Neural cell (in vitro differentiated cells): ENCODE measurements at regions not wholly inside any gene's neighbourhood (a gene's known extent, or its start where the extent isn't known, plus 50 kb on each side); places are given as distances from the start of the nearest gene placed in this dataset.

Source experiments
- H2AFZ ChIP-seq: fragments of 200-600, 300-800 bp; sonication (generic), shearing (Covaris generic); 2 replicates; pipeline ENCODE4 v1.6.0; 2014; ENCODE audit warnings: low read depth, mild to moderate bottlenecking, antibody characterized with exemption, low read length, moderate library complexity
- H3F3A ChIP-seq: fragments of 200-600 bp; shearing (Covaris generic); 2 replicates; pipeline ENCODE4 v1.6.1; 2016; ENCODE audit warnings: mild to moderate bottlenecking, moderate library complexity, mixed read lengths, antibody characterized with exemption, low read length; ENCODE audit not compliant: insufficient read depth, poor library complexity, severe bottlenecking
- H3K27ac ChIP-seq: fragments of 200-600, 300-800 bp; sonication (generic), shearing (Covaris generic); 2 replicates; pipeline ENCODE4 v1.5.1; 2014; ENCODE audit warnings: mild to moderate bottlenecking, low read length, moderate library complexity
- H3K27me3 ChIP-seq: fragments of 300-800, 200-600 bp; sonication (generic), shearing (Covaris generic); 2 replicates; pipeline ENCODE4 v1.6.0; 2014; ENCODE audit warnings: mild to moderate bottlenecking, low read depth, low read length, moderate library complexity; ENCODE audit not compliant: insufficient read depth
- H3K36me3 ChIP-seq: fragments of 300-800, 200-600 bp; sonication (generic), shearing (Covaris generic); 2 replicates; pipeline ENCODE4 v1.5.1; 2014; ENCODE audit warnings: mild to moderate bottlenecking, antibody characterized with exemption, low read length, moderate library complexity; ENCODE audit not compliant: insufficient read depth
- H3K4me2 ChIP-seq: fragments of 300-800, 200-600 bp; sonication (generic), shearing (Covaris generic); 2 replicates; pipeline ENCODE4 v1.6.0; 2014; ENCODE audit warnings: mild to moderate bottlenecking, low read length
- H3K4me3 ChIP-seq: fragments of 300-800, 200-600 bp; sonication (generic), shearing (Covaris generic); 2 replicates; pipeline ENCODE4 v1.5.1; 2014; ENCODE audit warnings: mild to moderate bottlenecking, low read length, moderate library complexity
- H3K79me2 ChIP-seq: fragments of 200-600 bp; shearing (Covaris generic); replicated peaks from 2 replicates; pipeline ENCODE4 v1.6.0; 2014; ENCODE audit warnings: mild to moderate bottlenecking, low read length, moderate library complexity; ENCODE audit not compliant: insufficient read depth
- H3K9ac ChIP-seq: fragments of 300-800, 200-600 bp; sonication (generic), shearing (Covaris generic); 2 replicates; pipeline ENCODE4 v1.6.1; 2016; ENCODE audit warnings: mild to moderate bottlenecking, low read length, mixed read lengths
- H3K9me2 ChIP-seq: fragments of 200-600 bp; shearing (Covaris generic); 2 replicates; pipeline ENCODE4 v1.6.1; 2016; ENCODE audit warnings: mild to moderate bottlenecking, low read length, mixed read lengths; ENCODE audit not compliant: insufficient read depth
- H3K9me3 ChIP-seq: fragments of 200-600, 300-800 bp; sonication (generic), shearing (Covaris generic); 2 replicates; pipeline ENCODE4 v1.6.1; 2016; ENCODE audit warnings: mild to moderate bottlenecking, mixed run types, low read length, moderate library complexity, mixed read lengths
- H4K20me1 ChIP-seq: fragments of 200-600 bp; shearing (Covaris generic); 2 replicates; pipeline ENCODE4 v1.6.1; 2016; ENCODE audit warnings: mild to moderate bottlenecking, mixed run types; ENCODE audit not compliant: insufficient read depth
- CTCF ChIP-seq: fragments of 450-650 bp; IDR thresholded peaks from 2 replicates; pipeline ENCODE4 v1.5.1; 2014; ENCODE audit warnings: antibody characterized with exemption, mild to moderate bottlenecking, moderate library complexity; ENCODE audit not compliant: poor library complexity, severe bottlenecking
- EP300 ChIP-seq: fragments of 450-650 bp; conservative IDR thresholded peaks from 2 replicates; pipeline ENCODE4 v1.6.1; 2014; ENCODE audit warnings: antibody characterized with exemption, mild to moderate bottlenecking, moderate library complexity; ENCODE audit not compliant: poor library complexity, severe bottlenecking
- EZH2 ChIP-seq: fragments of 200-600, 300-800 bp; shearing (Covaris generic), sonication (generic); IDR thresholded peaks from 2 replicates; pipeline ENCODE4 v1.6.1; 2014; ENCODE audit warnings: antibody characterized with exemption, low read length, borderline replicate concordance, mild to moderate bottlenecking; ENCODE audit not compliant: insufficient read depth, poor library complexity, severe bottlenecking
- MXI1 ChIP-seq: fragments of 450-650 bp; conservative IDR thresholded peaks from 2 replicates; pipeline ENCODE4 v1.6.1; 2014; ENCODE audit warnings: antibody characterized with exemption, mild to moderate bottlenecking; ENCODE audit not compliant: poor library complexity, severe bottlenecking
- POLR2AphosphoS5 ChIP-seq: IDR thresholded peaks from 2 replicates; pipeline ENCODE4 v1.6.1; 2012
- RAD21 ChIP-seq: fragments of 450-650 bp; conservative IDR thresholded peaks from 2 replicates; pipeline ENCODE4 v1.6.1; 2014; ENCODE audit warnings: antibody characterized with exemption, mild to moderate bottlenecking, moderate library complexity
- SMC3 ChIP-seq: fragments of 450-650 bp; conservative IDR thresholded peaks from 2 replicates; pipeline ENCODE4 v1.6.1; 2014; ENCODE audit warnings: antibody characterized with exemption, mild to moderate bottlenecking, moderate library complexity; ENCODE audit not compliant: poor library complexity
- TAF1 ChIP-seq: IDR thresholded peaks from 2 replicates; pipeline ENCODE4 v1.6.1; 2012; ENCODE audit warnings: low read depth
- TF ChIP-seq, protein P1 (sequence below): IDR thresholded peaks from 2 replicates; pipeline ENCODE4 v1.6.1; 2012; ENCODE audit warnings: borderline replicate concordance

DNA sequence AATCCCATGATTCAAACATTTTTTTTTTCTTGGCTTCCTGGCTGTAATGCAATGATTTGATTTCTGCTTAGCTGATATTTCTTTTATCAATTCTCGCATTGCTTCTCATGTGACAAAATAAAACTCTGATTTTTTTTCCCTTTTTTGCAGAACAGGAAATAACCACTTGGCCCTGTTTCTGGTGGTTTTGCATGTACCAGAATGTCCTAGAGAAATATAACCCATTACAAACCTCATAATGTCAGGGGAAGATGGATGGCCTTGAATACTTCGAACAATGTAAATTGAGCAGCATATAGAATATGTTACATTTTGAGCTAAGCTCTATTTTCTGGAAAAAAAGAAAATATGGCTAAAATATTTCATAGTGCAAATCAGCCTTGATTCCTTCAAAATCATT lies 275.6 kb downstream of the RAP2B start:
- Histone ChIP-seq H3K79me2 (no peaks in the 10 kb centered on the region), H3K36me3 (no peaks in the 10 kb centered on the region), H3K4me3 (no peak overlapping the region), H3K27ac (peak overlapping the region; percentile 61), H3F3A (no peaks in the 10 kb centered on the region), H3K9me2 (no peaks in the 10 kb centered on the region), H3K9me3 (no peaks in the 10 kb centered on the region), H4K20me1 (no peaks in the 10 kb centered on the region), H3K4me2 (peak overlapping the region; percentile 33), H3K27me3 (no peaks in the 10 kb centered on the region), H2AFZ (no peak overlapping the region), H3K9ac (no peak overlapping the region)
- TF ChIP-seq POLR2AphosphoS5 (no peak), SMC3 (no peak), MXI1 (no peak), EP300 (no peak), TAF1 (no peak), EZH2 (no peak), RAD21 (no peak), CTCF (no peak)
- TF ChIP-seq, protein P1, sequence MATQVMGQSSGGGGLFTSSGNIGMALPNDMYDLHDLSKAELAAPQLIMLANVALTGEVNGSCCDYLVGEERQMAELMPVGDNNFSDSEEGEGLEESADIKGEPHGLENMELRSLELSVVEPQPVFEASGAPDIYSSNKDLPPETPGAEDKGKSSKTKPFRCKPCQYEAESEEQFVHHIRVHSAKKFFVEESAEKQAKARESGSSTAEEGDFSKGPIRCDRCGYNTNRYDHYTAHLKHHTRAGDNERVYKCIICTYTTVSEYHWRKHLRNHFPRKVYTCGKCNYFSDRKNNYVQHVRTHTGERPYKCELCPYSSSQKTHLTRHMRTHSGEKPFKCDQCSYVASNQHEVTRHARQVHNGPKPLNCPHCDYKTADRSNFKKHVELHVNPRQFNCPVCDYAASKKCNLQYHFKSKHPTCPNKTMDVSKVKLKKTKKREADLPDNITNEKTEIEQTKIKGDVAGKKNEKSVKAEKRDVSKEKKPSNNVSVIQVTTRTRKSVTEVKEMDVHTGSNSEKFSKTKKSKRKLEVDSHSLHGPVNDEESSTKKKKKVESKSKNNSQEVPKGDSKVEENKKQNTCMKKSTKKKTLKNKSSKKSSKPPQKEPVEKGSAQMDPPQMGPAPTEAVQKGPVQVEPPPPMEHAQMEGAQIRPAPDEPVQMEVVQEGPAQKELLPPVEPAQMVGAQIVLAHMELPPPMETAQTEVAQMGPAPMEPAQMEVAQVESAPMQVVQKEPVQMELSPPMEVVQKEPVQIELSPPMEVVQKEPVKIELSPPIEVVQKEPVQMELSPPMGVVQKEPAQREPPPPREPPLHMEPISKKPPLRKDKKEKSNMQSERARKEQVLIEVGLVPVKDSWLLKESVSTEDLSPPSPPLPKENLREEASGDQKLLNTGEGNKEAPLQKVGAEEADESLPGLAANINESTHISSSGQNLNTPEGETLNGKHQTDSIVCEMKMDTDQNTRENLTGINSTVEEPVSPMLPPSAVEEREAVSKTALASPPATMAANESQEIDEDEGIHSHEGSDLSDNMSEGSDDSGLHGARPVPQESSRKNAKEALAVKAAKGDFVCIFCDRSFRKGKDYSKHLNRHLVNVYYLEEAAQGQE, result no peak

DNA sequence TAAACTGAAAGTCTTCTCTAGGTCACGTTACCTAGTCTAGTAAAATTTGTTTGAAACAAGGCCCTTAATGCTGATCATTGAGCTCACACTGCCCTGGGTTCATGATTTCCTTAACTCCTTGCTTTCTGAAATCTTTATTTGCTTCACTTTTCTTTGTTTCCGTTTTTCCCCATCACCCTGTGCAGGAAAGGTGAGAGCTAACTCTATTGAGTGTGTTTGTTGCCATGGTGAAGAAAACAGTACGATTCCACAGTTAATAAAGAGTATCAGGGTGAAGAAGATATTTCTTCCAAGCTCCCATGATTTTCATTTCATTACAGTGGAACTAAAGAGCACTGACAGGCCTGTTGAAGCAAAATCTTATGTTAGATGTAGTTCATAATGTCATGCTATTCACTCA lies 276.2 kb downstream of the RAP2B start:
- Histone ChIP-seq H2AFZ (no peak overlapping the region), H3F3A (no peaks in the 10 kb centered on the region)

More for the DNA sequence above, 276.2 kb downstream of the RAP2B start:
- Histone ChIP-seq H3K27me3 (no peaks in the 10 kb centered on the region), H4K20me1 (no peaks in the 10 kb centered on the region), H3K79me2 (no peaks in the 10 kb centered on the region), H3K9ac (no peak overlapping the region), H3K9me2 (no peaks in the 10 kb centered on the region), H3K27ac (peak overlapping the region; percentile 61), H3K9me3 (no peaks in the 10 kb centered on the region), H3K36me3 (no peaks in the 10 kb centered on the region), H3K4me3 (no peak overlapping the region), H3K4me2 (peak overlapping the region; percentile 33)
- TF ChIP-seq RAD21 (peak; percentile 19), TAF1 (no peak), POLR2AphosphoS5 (peak; percentile 11), EP300 (peak; percentile 40), SMC3 (no peak), CTCF (no peak), MXI1 (no peak), EZH2 (no peak)
- TF ChIP-seq, protein P1, result peak; percentile 54
